ENCODE measurements at regions not wholly inside any gene's neighbourhood (a gene's known extent, or its start where the extent isn't known, plus 50 kb on each side); places are given as distances from the start of the nearest gene placed in this dataset.

DNA sequence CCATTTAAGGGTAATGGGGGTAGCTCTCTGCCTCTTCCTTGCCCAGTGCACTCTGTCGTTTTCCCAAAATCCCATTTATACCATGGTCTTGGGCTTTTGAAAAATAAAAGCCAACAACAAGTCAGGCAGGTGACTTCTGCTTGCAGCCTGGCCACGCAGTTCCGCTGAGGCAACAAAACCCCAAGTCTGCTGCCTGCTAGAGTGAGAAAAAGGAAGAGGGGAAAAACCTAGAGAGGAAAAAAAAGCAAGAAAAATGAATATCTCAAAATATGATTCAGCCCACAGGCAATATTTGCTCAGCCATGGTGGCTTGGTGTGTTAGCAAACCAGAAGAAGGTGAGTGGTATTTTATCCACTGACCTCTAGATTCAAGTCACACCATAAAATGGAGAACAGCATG lies 148.2 kb upstream of the FSTL4 start:
- DNase-seq: no peak

DNA sequence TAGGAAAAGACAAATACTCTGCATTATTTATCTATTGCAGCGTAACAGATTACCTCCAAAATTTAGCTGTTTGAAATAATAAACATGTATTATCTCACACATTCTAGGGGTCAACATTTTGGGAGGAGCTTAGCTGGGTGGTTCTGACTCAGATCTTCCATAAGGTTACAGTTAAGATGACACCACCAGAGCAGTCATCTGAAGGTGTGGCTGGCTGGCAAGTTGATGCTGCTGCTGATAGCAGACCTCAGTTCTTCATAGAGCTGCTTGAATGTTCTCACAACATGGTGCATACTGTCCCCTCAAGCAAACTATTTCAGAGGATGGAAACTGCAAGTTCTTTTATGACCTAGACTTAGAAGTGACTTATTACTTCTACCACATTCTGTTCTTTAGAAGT lies 146.3 kb upstream of the FSTL4 start:
- DNase-seq: no peak

DNA sequence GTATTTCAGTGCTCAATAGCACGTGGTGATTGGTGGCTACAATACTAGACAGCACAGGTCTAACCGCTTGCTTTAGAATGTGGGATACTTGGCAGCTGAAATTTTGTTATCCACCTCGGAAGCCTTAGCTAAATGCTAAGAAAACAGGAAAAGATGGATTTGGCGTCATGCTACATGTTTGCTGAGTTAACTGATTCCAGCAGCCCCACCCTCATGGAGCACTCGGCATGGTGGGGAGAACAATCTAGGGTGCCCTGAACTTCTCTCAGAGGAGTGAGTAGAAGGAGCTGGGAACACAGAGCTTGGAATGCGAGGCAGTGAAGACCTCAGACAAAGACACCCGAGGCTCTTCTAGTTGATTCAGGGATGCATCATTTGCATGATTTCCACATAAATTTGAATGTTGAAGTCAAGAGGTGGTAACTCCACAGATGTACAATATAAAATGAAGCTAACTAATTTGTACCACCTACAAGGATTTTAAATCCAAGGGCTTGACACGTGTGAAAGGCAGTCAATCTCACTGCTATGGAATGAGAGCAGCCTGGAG lies 145.1 kb upstream of the FSTL4 start:
- no peak for DNase-seq

DNA sequence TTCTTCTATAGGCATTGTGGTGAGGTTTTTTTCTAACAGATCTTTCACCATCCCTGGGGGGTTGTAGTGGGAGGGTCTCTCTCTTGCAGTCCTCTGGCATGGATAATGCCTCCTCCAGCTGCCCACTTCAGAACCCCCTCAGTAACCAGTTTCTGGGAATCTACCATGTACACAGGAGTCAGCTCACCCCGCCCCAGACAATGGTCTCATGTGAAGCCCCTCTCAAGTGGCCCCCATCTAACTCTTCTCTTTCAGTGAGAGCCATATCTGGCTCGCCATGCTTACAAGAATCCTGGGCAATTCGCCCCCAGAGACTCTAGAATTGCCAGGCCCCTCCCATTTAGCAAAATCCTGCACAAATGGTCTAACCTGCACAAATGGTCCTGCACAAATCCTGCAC lies 144.4 kb upstream of the FSTL4 start:
- no peak for DNase-seq

DNA sequence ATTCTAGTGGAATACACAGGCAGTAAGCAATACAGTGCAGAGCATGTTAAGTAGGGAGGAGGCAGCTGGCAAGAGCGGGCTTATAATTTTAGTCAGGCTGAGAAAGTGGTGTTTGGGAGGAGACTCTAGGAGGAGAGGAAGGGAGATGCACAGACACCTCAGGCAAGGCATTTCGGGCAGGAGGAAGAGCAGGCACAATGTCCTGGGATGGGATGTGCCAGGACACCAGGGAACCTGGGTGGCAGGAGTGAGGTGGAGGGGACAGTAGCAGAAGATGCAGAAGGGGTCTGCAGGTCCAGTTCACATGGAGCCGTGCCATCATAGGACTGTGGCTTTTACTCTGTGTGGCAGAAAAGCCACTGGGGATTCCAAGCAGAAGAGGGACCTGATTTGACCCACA lies 143.7 kb upstream of the FSTL4 start:
- no peak for DNase-seq

DNA sequence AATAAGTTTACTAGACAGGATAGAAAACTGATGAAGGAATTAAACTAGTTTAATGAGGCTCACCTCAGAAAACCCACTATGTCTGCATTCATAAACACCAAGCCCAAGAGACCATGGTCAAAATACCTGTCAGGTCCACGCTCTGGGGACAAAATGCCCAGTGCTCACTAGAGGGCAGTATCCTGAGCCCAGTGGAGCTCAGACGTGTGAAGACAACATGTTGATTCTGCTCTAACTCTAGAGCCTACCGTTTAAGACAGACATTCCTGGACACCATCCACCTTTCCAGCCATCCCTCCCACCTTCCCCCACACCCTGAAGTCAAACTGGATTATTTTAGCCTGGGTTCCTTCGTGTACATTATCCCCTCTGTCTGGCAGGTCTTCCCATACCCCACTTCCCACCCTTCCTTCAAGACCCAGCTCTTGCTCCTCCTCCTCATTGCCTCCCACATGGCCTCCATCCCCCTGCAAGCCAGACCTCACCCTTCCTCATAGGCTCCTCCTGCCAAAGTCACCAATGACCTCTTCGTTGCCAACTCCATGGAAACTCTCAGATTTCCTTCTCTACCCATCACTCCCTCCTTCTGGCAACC lies 142.3 kb upstream of the FSTL4 start:
- DNase-seq: no peak

DNA sequence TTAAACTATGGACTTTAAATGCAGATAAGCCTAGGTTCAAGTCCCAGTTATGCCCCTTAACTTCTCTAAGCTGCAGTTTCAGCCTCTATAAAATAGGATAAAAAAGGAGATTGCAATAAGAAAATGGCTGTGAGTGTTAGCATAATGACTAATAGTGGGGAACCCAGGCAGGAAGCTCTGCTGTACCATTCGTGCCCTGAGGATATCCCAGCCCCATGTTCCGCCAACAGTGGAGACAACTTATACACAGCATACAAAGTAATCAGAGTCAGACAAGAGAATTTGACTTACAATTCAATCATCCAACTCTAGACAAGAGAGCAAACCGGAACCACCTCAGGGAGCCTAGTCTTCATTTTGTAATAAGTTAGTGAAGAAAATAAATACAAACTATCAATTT lies 141.5 kb upstream of the FSTL4 start:
- DNase-seq: no peak

DNA sequence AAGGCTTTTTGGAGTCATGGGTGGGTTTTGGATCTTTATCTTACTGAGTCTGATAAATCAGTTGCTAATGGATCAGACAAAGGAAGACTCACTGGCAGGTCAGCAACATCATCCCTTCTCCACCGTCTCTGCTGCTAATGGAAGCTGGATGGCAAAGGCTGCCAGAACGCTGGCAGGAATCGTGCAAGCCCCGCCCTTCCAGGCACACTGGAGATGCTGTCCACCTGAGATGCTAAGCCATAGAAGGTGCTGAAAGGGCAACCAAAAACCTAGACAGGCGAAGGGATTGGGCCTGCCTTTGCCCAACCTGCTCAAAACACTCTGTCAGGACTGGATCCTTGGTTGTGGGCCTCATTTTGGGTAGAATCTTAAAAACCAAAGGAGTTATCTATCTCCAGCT lies 139.5 kb upstream of the FSTL4 start:
- DNase-seq: no peak

DNA sequence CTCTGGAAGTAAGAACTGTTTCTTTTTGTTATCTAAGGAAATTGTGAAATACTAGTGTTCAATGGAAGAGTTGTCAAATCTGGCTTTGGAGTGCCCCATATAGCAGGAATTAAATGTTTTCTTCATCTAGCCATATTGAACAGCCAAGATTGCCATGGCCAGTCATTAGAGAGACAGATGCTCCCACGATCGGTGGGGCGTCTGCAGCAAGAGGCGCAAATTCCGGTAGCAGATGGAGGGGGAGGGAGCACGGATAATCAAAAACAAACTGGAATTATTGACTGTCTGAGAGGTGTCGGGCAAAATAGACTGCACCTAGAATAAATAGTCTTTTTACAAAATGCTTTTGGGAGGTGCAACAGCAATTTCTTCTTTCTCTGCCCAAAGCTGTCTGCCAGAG lies 139.1 kb upstream of the FSTL4 start:
- DNase-seq: no peak

DNA sequence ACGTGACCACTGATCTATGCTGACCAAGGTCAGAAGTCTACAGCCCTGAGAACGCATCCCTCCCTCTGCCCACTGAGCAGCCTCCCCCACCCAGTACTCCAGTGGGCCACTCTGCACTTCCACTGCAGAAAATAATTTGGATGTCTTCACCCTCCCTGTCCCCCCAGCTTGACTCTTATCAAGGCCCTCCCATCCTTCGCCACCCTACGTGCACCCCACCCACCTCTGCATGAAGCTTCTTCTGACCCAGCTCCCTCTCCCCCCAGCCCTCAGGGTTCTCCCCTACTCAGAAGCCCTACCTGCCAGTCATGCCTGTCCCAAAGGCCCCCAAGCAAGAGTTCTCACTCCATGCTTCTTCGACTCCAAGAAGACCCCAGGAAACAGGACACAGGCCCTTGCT lies 138.5 kb upstream of the FSTL4 start:
- DNase-seq: no peak

DNA sequence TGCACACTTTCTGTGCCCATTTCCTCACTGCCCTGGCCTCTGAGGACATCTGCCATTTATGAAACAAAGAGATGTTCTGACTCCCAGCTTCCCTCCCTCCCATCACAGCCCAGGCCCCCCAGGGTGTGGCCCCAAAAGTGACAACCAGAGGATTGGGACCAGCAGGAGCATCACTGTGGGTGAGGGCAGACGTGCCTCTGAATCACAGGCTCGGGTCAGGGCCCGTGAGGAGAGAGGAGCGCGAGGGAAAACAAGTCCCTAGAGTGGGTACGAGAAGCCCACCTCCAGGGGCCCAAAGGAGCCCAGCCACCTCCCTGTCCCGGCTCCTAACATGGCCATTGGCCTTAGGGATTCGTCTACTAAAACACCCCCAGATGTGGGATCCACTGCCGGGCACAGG lies 138.0 kb upstream of the FSTL4 start:
- DNase-seq: no peak

DNA sequence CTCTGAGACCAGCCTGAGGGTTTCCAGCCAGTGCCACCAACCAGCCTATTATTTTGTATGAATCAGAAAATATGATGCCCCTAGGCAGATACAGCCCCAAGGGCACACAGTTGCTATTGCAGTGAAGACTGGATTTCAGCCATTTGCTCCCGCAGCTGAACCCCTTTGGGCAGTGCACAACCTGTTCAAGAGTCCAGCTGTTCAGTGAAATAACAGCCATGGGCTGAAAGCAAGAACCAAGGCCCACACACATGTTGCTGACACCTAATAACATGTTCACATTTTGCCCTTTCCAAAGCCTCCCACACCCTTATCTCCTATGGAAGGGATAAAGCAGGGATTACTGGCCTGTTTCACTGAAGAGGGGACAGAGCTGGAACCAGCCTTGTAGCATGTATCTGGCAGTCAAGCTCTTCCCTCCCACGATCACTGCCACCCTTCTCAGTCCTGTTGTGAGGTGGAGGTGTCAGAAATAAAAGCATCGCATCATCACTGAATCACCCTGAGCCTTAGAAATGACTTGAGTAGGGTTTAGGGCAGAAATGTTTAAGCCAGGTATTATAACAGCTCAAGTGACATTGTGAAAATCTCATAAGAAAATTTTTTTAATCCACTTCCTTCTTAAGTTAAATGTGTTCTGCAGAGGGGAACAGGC lies 137.1 kb upstream of the FSTL4 start:
- no peak for DNase-seq

DNA sequence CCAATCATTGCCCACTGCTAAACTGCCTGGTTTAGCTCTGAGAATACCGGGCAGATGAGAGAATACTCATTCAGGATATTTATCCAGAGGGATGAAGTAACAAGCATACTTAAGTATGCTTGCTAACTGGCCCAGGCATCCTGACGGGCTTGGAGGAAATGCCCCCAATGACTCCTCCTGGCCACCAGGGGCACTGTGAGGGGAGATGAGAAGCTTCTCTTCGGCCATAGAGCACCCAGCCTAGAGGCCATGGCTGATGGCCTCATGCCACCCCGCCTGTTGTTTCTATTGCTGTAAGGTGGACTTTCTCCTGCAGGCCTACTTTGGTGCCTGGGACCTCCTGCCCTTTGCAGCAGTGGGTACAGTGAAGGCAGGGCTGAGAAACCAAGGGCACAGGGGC lies 134.5 kb upstream of the FSTL4 start:
- DNase-seq: no peak

DNA sequence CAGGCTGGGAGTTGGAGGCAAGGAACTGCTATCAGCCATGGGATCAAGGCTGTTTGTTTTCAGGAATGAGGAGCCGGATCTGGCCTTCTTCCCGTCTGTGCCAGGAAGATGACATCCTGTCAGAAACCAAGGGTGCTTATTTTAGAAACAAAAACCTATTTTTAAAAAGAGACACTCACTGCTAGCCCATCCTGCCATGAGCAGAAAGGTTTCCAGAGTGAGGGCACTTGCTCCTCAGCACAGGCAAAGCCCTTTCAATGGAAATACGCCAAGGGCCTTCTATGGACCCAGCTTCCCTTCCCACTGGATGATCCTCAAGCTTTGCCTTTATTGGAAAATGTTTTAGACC lies 132.6 kb upstream of the FSTL4 start:
- no peak for DNase-seq

DNA sequence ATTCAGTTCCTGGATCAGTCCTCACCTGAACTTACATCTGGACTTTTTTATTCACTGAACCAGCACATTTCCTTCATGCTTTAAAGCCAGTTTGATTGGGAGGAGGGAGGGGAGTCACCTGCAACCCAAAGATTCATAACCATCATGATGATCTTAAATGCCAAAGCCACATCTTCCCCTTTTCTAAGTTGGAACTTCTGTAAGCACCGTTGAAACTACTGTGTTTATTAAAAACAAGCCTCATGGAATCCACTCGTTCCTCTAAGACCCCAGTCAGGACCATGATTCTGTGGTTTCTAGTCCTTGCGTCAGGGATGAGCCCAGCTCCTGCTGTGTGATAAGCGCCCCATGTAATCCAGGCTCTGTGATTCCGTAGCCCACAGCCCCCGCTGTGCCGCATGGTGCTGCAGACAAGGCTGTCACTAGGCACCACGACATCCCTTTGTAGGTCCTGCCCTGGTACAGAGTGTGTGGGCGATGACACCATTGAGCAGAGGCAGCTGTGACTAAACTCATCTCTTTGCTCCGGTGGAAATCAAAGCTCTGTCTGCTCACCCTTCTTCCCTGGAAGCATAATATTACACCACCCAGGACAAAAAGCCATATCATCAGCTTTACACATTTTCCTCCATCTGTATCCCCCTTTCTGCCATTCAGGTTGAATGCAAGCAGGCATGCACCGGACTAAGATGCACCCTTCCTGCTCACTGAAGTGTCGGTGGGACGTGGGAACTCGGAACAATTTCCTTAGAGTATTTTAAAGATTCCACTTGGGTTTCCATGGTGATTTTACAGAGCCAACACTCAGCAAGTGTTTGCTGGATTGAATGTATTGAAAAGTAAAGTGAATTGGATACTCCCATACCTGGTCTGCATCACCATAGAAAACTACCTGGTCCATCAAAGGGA lies 132.0 kb upstream of the FSTL4 start:
- DNase-seq: no peak

DNA sequence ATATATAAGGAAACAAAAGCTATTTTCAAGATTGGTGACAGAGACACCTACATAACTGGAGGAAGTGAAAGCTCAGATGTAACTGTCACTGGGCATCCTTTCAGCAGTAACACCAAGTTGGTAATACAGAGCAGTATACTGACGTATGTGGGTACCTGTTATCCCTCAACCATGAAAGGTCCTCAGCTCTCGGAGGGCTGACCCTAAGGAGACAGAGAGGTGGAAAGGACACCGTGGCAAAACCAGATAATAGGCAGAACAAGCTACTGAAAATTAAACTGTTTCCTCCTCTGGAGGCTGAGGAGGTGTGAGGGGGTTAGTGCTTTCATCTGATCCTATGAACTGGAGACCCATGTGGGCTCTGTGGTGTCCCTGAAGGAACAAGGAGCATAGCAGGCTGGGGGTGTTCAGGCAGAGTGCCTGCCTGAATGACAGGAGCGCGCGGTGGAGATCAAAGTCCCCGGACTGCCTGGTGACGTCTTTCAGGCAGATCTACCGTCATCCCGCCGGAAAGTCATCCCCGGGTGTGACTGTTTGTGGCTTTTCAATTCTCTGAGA lies 130.2 kb upstream of the FSTL4 start:
- DNase-seq: no peak

DNA sequence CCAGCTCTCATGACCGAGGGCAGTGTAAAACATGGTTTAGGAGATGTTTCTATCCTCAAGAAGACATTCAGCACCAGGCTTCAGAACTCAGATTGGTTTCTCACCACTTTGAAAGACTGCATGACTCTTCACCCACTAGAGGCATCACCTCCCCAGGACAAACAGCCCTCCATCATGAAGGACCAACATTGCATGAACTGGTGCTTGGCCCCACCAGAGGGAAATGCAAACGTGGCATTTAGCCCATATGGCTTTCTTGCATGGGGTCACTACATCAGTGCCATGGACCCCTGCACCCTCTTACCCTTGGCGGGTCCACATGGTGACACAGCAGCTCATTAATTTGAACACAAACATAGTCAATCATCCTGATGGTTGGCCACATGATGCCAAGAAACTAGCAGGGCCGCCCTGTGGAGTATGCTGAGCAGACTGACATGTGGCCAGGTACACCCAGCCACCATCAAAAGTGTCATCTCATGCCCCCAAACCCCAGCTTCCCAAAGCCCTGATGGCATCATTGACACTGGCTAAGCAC lies 129.5 kb upstream of the FSTL4 start:
- DNase-seq: no peak

DNA sequence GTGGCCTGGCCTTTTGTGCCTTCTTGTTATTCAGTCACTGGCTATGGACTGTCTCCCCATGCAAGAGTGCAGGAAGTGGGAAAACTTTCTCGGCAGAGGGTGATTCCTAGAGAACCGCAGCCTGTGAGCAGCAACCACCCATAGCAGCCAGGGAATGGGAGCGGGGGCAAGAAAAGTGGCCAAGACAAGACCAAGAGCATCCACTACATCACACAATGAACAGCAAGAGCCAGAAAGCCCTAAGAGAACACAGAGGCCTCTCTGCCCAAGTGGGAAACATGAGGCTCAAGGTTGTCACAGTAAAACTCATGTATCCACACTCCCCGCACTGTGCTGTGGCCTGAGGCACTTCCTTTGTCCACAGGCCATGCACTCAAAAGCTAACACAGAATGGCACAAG lies 129.1 kb upstream of the FSTL4 start:
- DNase-seq: no peak

DNA sequence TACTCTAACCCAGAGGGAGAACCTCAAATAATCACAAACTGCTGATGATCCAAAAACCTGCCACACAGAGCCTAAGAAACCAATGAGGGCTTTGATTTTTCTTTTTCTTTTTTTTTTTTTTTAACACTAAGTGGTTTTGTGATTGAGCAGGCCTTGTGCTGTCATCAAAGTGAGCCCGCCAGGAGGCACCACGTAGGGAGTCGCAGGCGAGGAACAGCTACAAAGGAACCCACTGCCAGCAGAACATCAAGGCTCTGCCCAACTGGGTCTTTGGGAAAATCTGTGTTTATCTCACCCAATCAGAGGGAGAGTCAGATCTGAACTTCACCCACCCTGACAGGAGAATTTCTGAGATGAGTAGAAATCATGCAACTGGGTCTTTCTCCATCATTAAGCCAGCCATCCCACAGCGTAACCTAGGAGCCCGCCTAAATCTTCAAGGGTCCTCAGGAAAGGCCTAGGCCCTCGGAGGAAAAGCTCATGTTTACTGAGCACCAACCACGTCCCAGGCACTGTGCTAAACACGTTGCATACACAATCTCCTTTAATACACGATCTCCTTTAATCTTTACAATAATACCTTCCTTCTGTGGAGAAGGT lies 126.9 kb upstream of the FSTL4 start:
- DNase-seq: no peak

DNA sequence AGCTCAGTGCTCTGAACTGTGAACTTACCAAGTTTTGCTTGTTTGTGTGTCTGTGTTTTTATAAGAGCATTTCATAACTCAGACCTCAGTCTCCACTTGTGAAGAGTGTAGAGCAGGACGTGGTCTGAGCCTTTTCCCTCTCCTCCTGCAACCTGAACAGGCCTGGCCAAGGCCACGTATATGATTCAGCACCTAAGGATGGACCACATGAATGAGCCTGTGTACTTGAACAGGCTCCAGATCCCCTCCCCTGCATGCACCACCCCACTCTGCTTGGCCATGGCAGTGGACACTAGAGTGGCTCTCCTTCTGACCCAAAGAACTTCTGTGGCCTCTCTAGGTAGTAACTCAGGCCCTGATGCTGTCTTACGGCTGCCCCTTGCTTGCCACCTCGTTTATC lies 125.9 kb upstream of the FSTL4 start:
- no peak for DNase-seq

DNA sequence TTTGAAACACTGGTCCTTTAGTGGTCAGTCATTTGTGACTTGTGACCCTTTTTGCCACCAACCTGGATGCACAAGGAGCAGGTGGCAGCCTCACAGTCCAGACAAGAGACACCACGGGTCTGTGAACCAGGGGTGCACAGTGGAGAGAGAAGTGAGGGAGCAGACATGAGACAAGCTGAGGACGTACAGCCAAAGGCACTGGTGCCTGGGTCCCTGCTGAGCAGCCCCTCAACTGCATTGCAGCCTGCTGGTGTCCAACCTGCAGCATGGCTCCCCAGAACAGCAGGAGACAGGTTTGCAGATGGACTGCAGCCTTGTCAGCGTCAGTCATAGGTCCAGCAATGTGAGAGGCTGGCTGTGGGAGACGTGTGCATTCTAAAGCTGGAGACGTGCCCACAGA lies 124.2 kb upstream of the FSTL4 start:
- DNase-seq: no peak

DNA sequence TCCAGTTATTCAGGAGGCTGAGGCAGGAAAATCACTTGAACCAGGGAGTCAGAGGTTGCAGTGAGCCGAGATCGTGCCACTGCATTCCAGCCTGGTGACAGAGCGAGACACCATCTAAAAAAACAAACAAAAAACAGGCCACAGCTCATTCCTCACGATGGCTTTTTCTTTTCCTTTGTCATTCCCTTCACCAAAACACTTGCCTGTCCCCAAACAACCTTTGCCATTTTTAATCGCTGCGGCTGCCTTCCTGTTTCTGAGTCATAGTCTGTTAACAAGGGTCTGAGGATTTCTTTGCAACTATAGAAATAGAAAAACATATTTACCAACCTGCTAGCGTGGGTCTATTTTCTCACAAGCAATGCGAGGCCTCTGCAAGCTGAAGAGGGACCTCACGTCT lies 123.0 kb upstream of the FSTL4 start:
- no peak for DNase-seq

DNA sequence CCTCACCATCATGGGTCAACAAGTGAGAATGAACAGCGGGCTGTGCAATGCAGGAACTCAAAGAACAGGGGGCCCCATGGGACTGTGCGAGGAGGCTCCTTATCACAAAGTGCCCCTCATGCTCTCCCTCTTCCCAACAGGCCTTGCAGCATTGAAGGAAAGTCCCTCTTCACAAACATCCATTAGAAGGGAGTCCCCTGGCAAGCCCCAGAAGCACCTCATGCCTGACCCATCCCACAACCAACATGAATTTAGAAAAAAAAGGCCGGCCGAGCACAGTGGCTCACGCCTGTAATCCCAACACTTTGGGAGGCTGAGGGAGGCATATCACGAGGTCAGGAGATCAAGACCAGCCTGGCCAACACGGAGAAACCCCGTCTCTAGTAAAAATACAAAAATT lies 122.6 kb upstream of the FSTL4 start:
- no peak for DNase-seq
